Gastroesophageal sphincter (tissue), 3 donors: ENCODE measurements at regions not wholly inside any gene's neighbourhood (a gene's known extent, or its start where the extent isn't known, plus 50 kb on each side); places are given as distances from the start of the nearest gene placed in this dataset.
"Not testable (repeated sequence)": the region's sequence is repeated elsewhere in the genome, so short reads cannot be mapped to it uniquely, and the experiment has no call there.

ENCODE experiments used
- CTCF ChIP-seq, 4 experiments: fragments of 200-600 bp in 2 of 4; fragments of 450-650 bp in 2 of 4; sonication (generic) in 1 of 4; IDR thresholded peaks; one replicate each; pipeline ENCODE4 v1.5.1; 2017 to 2019; ENCODE audit warnings: antibody characterized with exemption in 4 of 4, mild to moderate bottlenecking in 2 of 4, moderate library complexity in 2 of 4
- POLR2A ChIP-seq, 2 donors: fragments of 450-650 bp; IDR thresholded peaks; one replicate each; pipeline ENCODE4 v1.6.1; 2017; ENCODE audit warnings: antibody characterized with exemption in 2 of 2, mild to moderate bottlenecking in 2 of 2, moderate library complexity in 1 of 2
- POLR2AphosphoS5 ChIP-seq: sonication (generic); formaldehyde crosslinking; IDR thresholded peaks from one replicate; pipeline ENCODE4 v1.6.1; 2017; ENCODE audit warnings: antibody characterized with exemption

GRCh38 chr4:4959344-4960074 lies 59.7 kb downstream of the CYTL1 start:
- not testable (repeated sequence) for TF ChIP-seq CTCF (IDR thresholded peaks at IDR 0.05); POLR2A (IDR thresholded peaks at IDR 0.05); POLR2AphosphoS5
